Sigmoid colon (tissue), 6 donors: ENCODE measurements at regions not wholly inside any gene's neighbourhood (a gene's known extent, or its start where the extent isn't known, plus 50 kb on each side); places are given as distances from the start of the nearest gene placed in this dataset.

Experiments
- DNase-seq: peaks from one replicate; pipeline ENCODE4 v3.0.0-alpha.2; 2019
- H3K27ac ChIP-seq, 4 donors: fragments of 200-600 bp; sonication (generic); one replicate each; pipeline ENCODE4 v1.5.1; 2016 to 2019; ENCODE audit warnings: mild to moderate bottlenecking in 1 of 4
- H3K27me3 ChIP-seq, 3 donors: fragments of 200-600 bp; sonication (generic); one replicate each; pipeline ENCODE4 v1.5.1; 2019; ENCODE audit warnings: mild to moderate bottlenecking in 1 of 3
- H3K36me3 ChIP-seq, 4 donors: fragments of 200-600 bp; sonication (generic); one replicate each; pipeline ENCODE4 v1.5.1; 2016 to 2019
- H3K4me1 ChIP-seq, 4 donors: fragments of 200-600 bp; sonication (generic); one replicate each; pipeline ENCODE4 v1.5.1; 2017 to 2019
- H3K4me3 ChIP-seq, 4 donors: fragments of 200-600 bp; sonication (generic); one replicate each; pipeline ENCODE4 v1.5.1; 2017 to 2019; ENCODE audit warnings: mild to moderate bottlenecking in 2 of 4, moderate library complexity in 1 of 4
- H3K9me3 ChIP-seq, 4 donors: fragments of 200-600 bp in 3 of 4; sonication (generic) in 3 of 4; one replicate each; pipeline versions ENCODE4 v1.5.1 to v1.6.1; 2013 to 2019
- EP300 ChIP-seq, 4 donors: sonication (generic); formaldehyde crosslinking; IDR thresholded peaks; one replicate each; pipeline ENCODE4 v1.6.1; 2017; ENCODE audit warnings: antibody characterized with exemption in 4 of 4
- POLR2A ChIP-seq, 2 donors: fragments of 450-650 bp; IDR thresholded peaks; one replicate each; pipeline ENCODE4 v1.6.1; 2016; ENCODE audit warnings: antibody characterized with exemption in 2 of 2, mild to moderate bottlenecking in 2 of 2, moderate library complexity in 2 of 2
- POLR2AphosphoS5 ChIP-seq, 4 donors: sonication (generic); formaldehyde crosslinking; IDR thresholded peaks; one replicate each; pipeline ENCODE4 v1.6.1; 2017; ENCODE audit warnings: antibody characterized with exemption in 4 of 4
- WGBS, 2 donors: extraction: QIAGEN DNeasy Blood & Tissue Kit; methylation state at CpG; one replicate each; pipeline ENCODE4 v1.1.7; 2013; 5-methylcytosine and 5-hydroxymethylcytosine counted together
- intact Hi-C: fragments of 100-400 bp; cut with DNase I; formaldehyde crosslinking; loops from one replicate; pipeline ENCODE4 v1.15.1; 2023
- TF ChIP-seq, protein P1 (sequence below), 4 experiments: fragments of 450-650 bp in 3 of 4; fragments of 200-600 bp in 1 of 4; IDR thresholded peaks; one replicate each; pipeline ENCODE4 v1.5.1; 2016 to 2019; ENCODE audit warnings: antibody characterized with exemption in 4 of 4, mild to moderate bottlenecking in 3 of 4, moderate library complexity in 2 of 4
- donor health status: healthy with polysubstance abuse.
- donor health status: healthy.

DNA sequence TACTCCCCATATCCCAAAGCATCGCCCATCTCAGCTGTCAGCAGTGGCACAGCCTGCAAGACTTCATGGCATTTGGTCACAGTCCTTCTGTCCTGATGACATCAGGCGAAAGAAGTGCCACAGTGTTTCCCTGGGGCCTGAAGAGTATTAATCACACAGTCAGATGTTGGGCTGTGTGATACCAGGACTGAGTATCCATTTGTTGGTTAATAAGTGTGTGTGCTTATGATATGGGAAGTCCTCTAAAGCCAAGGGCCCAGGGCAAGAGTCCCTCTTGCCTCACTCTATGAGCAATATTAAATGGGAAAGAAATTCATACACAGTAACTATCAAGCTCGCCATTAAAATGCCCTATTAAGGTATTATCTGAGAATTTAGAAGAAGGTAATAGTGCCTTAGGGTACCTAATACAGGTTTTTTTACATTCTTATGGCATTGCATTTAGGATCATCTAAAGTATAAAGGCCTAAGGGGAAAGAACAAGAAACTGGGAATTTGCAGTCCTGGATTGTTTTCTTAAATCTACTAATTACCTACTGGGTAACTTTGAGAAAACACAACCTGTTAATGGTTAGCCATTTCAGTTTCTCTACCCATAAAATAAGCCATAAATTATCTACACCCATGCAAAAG, 204.1 kb upstream of the PREP start:
- no peaks in the 10 kb centered on the region for H3K27me3 ChIP-seq
- intact Hi-C loops: loop anchor here (10.0 kb wide), 1 partner anchor 388 kb away; no protein-coding TSS in a partner anchor
- DNase-seq: no peak
- no peaks in the 10 kb centered on the region for H3K9me3 ChIP-seq
- WGBS, 2 donors: 75 to 88% methylated on average over 3 of the region's 3 CpGs
- H3K4me3 ChIP-seq: no peak overlapping the region
- no peak overlapping the region for H3K27ac ChIP-seq
- no peaks in the 10 kb centered on the region for H3K36me3 ChIP-seq
- H3K4me1 ChIP-seq: peaks cover 0 to 32% (median 24%) of the 10 kb centered on the region in 4 donors
- TF ChIP-seq, protein P1, sequence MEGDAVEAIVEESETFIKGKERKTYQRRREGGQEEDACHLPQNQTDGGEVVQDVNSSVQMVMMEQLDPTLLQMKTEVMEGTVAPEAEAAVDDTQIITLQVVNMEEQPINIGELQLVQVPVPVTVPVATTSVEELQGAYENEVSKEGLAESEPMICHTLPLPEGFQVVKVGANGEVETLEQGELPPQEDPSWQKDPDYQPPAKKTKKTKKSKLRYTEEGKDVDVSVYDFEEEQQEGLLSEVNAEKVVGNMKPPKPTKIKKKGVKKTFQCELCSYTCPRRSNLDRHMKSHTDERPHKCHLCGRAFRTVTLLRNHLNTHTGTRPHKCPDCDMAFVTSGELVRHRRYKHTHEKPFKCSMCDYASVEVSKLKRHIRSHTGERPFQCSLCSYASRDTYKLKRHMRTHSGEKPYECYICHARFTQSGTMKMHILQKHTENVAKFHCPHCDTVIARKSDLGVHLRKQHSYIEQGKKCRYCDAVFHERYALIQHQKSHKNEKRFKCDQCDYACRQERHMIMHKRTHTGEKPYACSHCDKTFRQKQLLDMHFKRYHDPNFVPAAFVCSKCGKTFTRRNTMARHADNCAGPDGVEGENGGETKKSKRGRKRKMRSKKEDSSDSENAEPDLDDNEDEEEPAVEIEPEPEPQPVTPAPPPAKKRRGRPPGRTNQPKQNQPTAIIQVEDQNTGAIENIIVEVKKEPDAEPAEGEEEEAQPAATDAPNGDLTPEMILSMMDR (IDR thresholded peaks at IDR 0.05): no peak
- TF ChIP-seq POLR2AphosphoS5 (IDR thresholded peaks at IDR 0.05): no peak
- no peak for TF ChIP-seq EP300 (IDR thresholded peaks at IDR 0.05)
- TF ChIP-seq POLR2A (IDR thresholded peaks at IDR 0.05): no peak

DNA sequence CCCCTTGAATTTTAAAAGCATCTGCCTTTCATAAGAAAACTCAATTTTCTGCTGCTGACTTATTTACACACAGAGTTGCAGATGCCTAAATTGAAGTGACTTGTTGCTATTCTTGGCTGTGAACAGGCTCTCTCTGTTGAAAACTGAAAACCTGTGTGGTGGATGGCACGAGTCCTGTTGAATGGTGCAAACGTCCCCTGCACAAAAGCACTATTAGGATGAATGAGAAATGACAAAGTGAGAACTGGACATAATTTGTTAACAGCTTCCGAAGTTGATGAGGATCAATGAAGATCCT, 201.7 kb upstream of the PREP start:
- Histone ChIP-seq H3K9me3 (no peaks in the 10 kb centered on the region), H3K4me3 (no peak overlapping the region), H3K27ac (peak overlapping the region; percentile 10 to 63 (median 50)), H3K27me3 (no peaks in the 10 kb centered on the region), H3K36me3 (no peaks in the 10 kb centered on the region), H3K4me1 (peaks cover 0 to 47% (median 38%) of the 10 kb centered on the region in 4 donors)
- intact Hi-C loops: loop anchor here (10.0 kb wide), 1 partner anchor 390 kb away; no protein-coding TSS in a partner anchor
- no peak for DNase-seq
- 73 to 91% methylated on average over 3 of the region's 3 CpGs for WGBS, 2 donors
- TF ChIP-seq POLR2A (IDR thresholded peaks at IDR 0.05) (no peak), POLR2AphosphoS5 (IDR thresholded peaks at IDR 0.05) (no peak), EP300 (IDR thresholded peaks at IDR 0.05) (no peak)
- TF ChIP-seq, protein P1 (IDR thresholded peaks at IDR 0.05): no peak

GRCh38 chr6:105603788-105604586, 201.1 kb upstream of the PREP start:
- peak; percentile 77 for DNase-seq
- TF ChIP-seq POLR2A (IDR thresholded peaks at IDR 0.05): no peak
- TF ChIP-seq POLR2AphosphoS5 (IDR thresholded peaks at IDR 0.05): peak; percentile 64 to 78 (median 70)
- TF ChIP-seq EP300 (IDR thresholded peaks at IDR 0.05): peak in 2 of 4 donors; percentile 8 to 20
- TF ChIP-seq, protein P1 (IDR thresholded peaks at IDR 0.05): no peak
- intact Hi-C loops: loop anchor here (10.0 kb wide), 1 partner anchor 391 kb away; no protein-coding TSS in a partner anchor
- Histone ChIP-seq H3K4me3 (no peak overlapping the region), H3K27ac (peak overlapping the region; percentile 10 to 63 (median 50)), H3K27me3 (no peaks in the 10 kb centered on the region), H3K4me1 (peaks cover 0 to 47% (median 35%) of the 10 kb centered on the region in 4 donors), H3K9me3 (no peaks in the 10 kb centered on the region), H3K36me3 (no peaks in the 10 kb centered on the region)
- 36 to 55% methylated on average over 4 of the region's 4 CpGs for WGBS, 2 donors

GRCh38 chr6:105601541-105602236, 198.8 kb upstream of the PREP start:
- Histone ChIP-seq H3K4me1 (peaks cover 0 to 47% (median 36%) of the 10 kb centered on the region in 4 donors), H3K4me3 (no peak overlapping the region), H3K27ac (peak overlapping the region; percentile 56 to 76 (median 66)), H3K9me3 (no peaks in the 10 kb centered on the region), H3K27me3 (no peaks in the 10 kb centered on the region), H3K36me3 (no peaks in the 10 kb centered on the region)
- peak; percentile 89 for DNase-seq
- TF ChIP-seq POLR2AphosphoS5 (IDR thresholded peaks at IDR 0.05) (peak; percentile 51 to 80 (median 58)), EP300 (IDR thresholded peaks at IDR 0.05) (peak in 1 of 4 donors; percentile 37)
- TF ChIP-seq, protein P1 (IDR thresholded peaks at IDR 0.05): no peak
- intact Hi-C loops: loop anchor here (2.0 to 10.0 kb wide), 2 partner anchors 43 to 393 kb away; no protein-coding TSS in a partner anchor
- 69 to 84% methylated on average over 7 of the region's 7 CpGs for WGBS, 2 donors
